T-helper 17 cell (primary cell): ENCODE measurements at regions not wholly inside any gene's neighbourhood (a gene's known extent, or its start where the extent isn't known, plus 50 kb on each side); places are given as distances from the start of the nearest gene placed in this dataset.

Experiments
- ATAC-seq: fragments of 150-1000 bp; cut with Tn5 transposase; 2 replicates; pipeline ENCODE4 v1.10.0; 2021; ENCODE audit warnings: mild to moderate bottlenecking, moderate library complexity
- DNase-seq, 3 donors: peaks; one replicate each; pipeline versions ENCODE4 v3.0.0 to v3.0.0-alpha.2; 2020 to 2021
- H3K9me3 ChIP-seq: one replicate; pipeline ENCODE4 v1.7.0; 2013; ENCODE audit warnings: low read length, mild to moderate bottlenecking; ENCODE audit not compliant: control insufficient read depth, poor library complexity, severe bottlenecking
- H3K27ac Mint-ChIP-seq: one replicate; pipeline ENCODE4 v1.8.0; 2022; ENCODE audit warnings: mild to moderate bottlenecking, moderate library complexity, mixed read lengths
- H3K27me3 Mint-ChIP-seq: one replicate; pipeline ENCODE4 v1.8.0; 2022; ENCODE audit warnings: mixed read lengths
- H3K36me3 Mint-ChIP-seq: one replicate; pipeline ENCODE4 v1.8.0; 2022; ENCODE audit warnings: low read depth, mixed read lengths
- H3K4me1 Mint-ChIP-seq: one replicate; pipeline ENCODE4 v1.8.0; 2022; ENCODE audit warnings: mild to moderate bottlenecking, mixed read lengths
- H3K4me3 Mint-ChIP-seq: one replicate; pipeline ENCODE4 v1.8.0; 2022; ENCODE audit warnings: mild to moderate bottlenecking, moderate library complexity, mixed read lengths

DNA sequence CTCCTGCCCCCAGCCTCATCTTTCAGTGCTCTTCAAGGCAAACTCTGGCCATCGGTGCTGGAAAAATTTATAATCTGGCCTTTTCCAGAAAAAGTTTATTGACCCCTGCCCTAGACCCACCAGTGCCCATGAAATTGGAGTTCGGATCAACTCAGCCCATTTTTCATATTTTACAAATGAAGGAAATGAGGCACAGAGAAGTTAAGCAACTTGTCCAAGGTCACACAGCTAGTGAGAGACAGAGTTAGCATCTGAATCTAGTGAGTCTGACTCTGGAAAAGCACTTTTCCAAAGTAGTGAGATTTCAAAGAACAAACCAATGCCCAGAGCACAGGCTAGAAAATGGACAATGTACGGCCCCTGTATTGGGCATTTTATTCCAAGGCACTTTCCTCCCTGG is 69.4 kb upstream of the TLE3 start:
- Mint-ChIP-seq H3K4me3 (no peak overlapping the region), H3K27me3 (no peaks in the 10 kb centered on the region), H3K4me1 (peaks cover 3% of the 10 kb centered on the region), H3K36me3 (no peaks in the 10 kb centered on the region), H3K27ac (no peak overlapping the region)
- ATAC-seq: no peak
- H3K9me3 ChIP-seq: no peaks in the 10 kb centered on the region
- no peak for DNase-seq

DNA sequence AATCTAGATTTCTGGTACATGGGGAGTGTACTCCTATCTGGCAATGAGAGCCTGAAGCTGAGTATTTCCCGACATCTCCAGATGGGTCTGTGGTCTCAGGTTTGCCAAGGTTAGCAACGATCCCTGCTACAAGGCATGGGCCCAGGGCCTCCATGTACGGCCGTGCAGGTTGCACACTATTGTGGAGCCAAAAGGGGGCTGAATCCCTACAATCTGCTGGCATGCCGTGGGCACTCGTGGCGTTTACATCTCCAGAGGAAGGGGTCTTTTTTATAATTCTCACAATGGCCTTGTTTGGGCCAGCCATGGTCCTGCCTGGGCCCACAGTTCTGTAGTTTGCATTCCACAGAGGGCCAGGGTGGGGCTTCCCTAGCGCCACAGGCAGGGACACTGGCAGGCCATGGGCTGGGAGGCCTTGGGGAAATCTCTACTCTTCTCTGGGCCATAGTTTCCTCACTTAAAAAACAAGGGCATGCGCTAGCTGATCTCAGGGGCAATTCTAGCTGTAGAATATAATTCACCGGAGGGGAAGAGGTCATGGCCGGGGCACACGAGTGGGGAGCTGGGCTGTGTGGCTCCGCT is 68.9 kb upstream of the TLE3 start:
- H3K36me3 Mint-ChIP-seq: no peaks in the 10 kb centered on the region
- no peak for ATAC-seq
- peaks cover 3% of the 10 kb centered on the region for H3K4me1 Mint-ChIP-seq
- DNase-seq: no peak
- no peak overlapping the region for H3K4me3 Mint-ChIP-seq
- no peaks in the 10 kb centered on the region for H3K9me3 ChIP-seq
- no peaks in the 10 kb centered on the region for H3K27me3 Mint-ChIP-seq
- H3K27ac Mint-ChIP-seq: no peak overlapping the region

DNA sequence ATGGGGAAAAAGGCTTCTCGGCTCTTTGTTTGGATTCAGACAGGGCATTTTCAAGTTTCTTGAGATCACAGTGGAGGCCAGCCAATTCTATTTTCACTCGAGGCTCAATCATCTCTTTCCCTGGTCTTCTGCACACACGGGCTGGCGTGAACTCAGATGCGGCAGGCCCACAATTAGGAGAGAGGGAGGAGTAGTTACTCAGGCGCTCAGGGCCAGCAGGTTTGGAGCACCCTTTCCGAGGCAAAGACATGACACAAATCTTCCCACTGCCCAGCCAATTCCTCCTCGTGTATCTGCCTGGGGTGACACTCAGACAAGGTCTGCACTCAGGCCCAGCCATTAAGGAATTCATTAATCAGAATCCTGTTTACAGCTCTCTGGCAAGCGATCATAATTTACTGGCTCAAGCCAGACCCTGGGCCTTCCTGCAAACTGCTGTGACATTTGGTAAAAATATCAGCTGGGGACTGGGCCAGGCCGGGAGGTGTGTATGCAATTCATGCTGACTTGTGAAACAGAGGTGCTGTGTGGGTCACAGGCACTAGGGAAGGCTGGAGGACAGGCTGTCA is 68.1 kb upstream of the TLE3 start:
- H3K9me3 ChIP-seq: no peaks in the 10 kb centered on the region
- Mint-ChIP-seq H3K4me3 (no peak overlapping the region), H3K27me3 (peaks cover 2% of the 10 kb centered on the region), H3K27ac (no peak overlapping the region), H3K4me1 (peaks cover 3% of the 10 kb centered on the region), H3K36me3 (no peaks in the 10 kb centered on the region)
- no peak for DNase-seq
- ATAC-seq: no peak

DNA sequence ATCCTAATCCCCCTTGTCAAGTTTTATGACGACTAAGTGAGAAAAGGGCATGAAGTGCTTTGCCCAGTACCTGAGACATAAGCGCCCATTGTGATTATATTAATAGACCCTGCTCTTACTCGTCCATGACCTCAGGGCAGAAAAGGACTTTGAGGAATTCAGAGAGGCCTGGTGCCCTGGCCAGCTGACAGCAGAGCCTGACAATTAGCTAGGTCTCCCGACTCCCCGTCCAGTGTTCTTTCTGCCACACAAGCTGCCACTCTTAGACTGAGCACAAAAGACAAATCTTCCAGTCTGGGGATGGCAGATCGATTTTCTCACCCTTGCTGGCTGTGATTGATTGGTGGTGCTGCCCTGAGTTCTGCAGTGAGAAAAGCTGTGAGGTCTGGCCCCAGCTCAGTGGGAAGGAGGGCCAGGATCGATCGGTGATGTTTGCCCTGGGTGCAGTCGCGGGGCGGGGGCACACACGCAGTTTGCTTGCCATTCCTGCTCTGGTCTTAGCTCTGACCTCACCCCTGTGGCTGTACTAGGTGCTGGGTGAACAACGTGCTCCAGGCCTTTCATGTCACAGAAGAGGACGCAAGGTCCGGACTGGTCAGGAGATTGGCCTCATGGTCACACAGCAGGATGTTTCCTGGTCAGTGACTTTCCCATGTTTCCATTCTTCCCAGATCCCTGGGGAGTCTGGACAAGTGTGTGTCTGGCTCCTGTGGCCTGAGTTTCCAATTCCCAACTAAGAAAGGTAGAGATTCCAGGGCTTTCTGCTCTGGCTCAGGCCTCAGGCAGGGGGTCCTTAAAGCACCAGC is 67.4 kb upstream of the TLE3 start:
- peaks cover 7% of the 10 kb centered on the region for H3K27me3 Mint-ChIP-seq
- H3K36me3 Mint-ChIP-seq: no peaks in the 10 kb centered on the region
- ATAC-seq (no peak), DNase-seq (no peak)
- no peak overlapping the region for H3K4me3 Mint-ChIP-seq
- H3K4me1 Mint-ChIP-seq: no peaks in the 10 kb centered on the region
- no peak overlapping the region for H3K27ac Mint-ChIP-seq
- no peaks in the 10 kb centered on the region for H3K9me3 ChIP-seq

DNA sequence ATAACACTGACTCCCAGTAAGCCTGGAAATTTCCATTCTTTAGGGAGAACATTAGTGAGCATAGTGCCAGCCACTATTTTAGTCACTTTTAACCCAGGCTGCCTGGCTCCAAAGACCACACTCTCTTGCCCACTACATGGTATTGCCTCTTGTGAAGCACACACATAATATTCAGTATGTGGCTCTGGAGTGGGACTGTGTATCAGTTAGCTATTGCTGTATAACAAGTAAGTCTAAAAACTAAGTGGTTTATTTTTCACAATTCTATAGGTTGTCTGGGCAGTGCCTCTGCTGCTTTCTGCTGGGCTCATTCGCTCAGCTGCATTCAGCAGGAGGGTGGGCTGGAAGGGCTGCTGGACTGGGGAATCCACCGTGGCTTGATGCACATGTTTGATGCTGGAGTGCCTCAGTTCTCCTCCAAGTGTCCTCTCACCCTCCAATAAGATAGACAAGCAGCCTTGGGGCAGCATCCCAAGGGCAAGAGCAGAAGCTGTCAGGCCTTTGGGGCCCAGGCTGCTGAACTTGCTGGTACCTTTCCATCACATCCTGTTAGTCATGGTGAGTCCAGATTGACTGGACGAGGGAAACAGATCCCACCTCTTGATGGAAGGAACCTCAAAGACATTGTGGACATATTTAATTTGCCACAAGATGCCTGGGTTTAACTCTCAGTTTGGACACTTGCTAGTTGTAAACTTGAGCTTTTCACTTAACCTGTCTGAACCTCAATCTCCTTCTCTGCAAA is 66.6 kb upstream of the TLE3 start:
- Mint-ChIP-seq H3K4me3 (no peak overlapping the region), H3K27me3 (peaks cover 15% of the 10 kb centered on the region), H3K27ac (no peak overlapping the region), H3K36me3 (no peaks in the 10 kb centered on the region), H3K4me1 (peaks cover 2% of the 10 kb centered on the region)
- DNase-seq (no peak), ATAC-seq (no peak)
- no peaks in the 10 kb centered on the region for H3K9me3 ChIP-seq

DNA sequence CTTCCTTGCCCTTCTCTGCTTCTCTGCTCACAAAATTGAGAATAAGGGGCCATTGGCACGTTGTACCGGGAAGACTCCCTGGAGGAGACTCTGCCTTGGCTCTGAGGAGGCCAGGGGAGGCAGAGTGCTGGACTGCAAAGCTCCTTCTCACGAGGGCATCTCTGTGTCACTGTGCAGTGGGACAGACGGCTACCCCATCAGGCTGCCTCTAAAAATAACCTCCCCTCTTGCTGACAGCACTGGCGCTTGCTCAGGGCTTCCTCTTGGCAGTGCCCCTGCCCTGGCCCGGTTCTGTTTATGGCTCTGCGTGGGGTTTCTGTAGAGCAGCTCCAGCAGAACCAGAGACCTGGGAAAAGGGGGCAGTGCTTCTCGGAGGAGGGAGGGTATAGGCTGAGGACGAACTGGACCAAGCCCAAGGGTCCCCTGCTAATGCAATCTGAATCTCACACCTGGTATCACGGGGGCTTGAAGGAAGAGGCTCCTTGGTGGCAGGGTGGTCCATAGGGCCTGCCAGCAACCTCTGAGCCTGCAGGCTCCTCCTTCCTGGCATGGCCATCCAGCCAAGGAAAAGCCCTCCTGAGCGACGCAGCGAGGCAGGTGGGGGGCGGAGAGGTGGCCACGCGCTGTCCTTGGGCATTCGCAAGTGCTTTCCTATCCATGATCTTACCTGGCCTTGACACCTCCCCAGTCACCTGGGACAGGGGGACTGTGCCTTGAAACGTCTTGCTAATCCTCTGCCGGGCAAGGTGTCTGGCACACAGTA is 63.3 kb upstream of the TLE3 start:
- no peaks in the 10 kb centered on the region for H3K9me3 ChIP-seq
- Mint-ChIP-seq H3K27me3 (peaks cover 30% of the 10 kb centered on the region), H3K36me3 (no peaks in the 10 kb centered on the region), H3K4me1 (peaks cover 8% of the 10 kb centered on the region), H3K27ac (no peak overlapping the region), H3K4me3 (no peak overlapping the region)
- ATAC-seq (no peak), DNase-seq (no peak)

DNA sequence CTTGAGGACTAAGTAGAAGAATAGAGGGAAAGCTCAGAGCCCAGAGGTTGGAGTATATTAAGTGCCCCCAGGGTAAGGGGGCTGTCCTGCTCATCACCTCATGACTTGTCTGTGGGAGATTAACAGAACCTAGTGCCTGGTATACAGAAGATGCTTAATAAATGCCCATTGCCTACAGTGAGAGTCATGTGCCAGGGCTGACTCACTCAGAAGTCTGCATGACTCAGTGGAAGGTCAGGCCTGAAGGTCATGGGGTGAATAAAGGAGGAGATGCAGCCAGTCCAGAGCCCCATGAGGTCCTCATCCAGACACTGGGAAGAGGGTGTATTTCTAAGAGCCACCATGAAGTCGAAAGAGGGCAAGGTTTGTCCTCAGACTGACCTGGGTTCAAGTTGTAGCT is 62.5 kb upstream of the TLE3 start:
- H3K9me3 ChIP-seq: no peaks in the 10 kb centered on the region
- ATAC-seq: no peak
- Mint-ChIP-seq H3K27me3 (peaks cover 31% of the 10 kb centered on the region), H3K4me1 (peaks cover 8% of the 10 kb centered on the region), H3K36me3 (no peaks in the 10 kb centered on the region), H3K27ac (no peak overlapping the region), H3K4me3 (no peak overlapping the region)
- DNase-seq: no peak

DNA sequence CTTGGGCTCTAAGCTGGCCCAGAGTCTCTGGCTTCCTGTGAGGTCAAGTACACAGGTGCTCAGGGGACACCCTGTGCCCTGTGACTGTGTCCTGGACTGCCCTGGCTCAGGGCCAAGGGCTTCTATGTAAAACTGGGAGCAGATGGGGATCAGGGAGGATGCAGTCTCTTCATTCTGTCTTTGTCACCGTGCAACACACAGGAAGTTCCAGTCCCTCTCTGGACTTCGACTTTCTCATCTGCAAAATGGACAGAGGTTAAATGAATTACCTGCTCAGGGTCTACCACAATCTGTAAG is 61.9 kb upstream of the TLE3 start:
- H3K9me3 ChIP-seq: no peaks in the 10 kb centered on the region
- no peak overlapping the region for H3K27ac Mint-ChIP-seq
- no peak overlapping the region for H3K4me3 Mint-ChIP-seq
- no peak for DNase-seq
- H3K4me1 Mint-ChIP-seq: peaks cover 11% of the 10 kb centered on the region
- H3K27me3 Mint-ChIP-seq: peaks cover 37% of the 10 kb centered on the region
- no peak for ATAC-seq
- no peaks in the 10 kb centered on the region for H3K36me3 Mint-ChIP-seq

DNA sequence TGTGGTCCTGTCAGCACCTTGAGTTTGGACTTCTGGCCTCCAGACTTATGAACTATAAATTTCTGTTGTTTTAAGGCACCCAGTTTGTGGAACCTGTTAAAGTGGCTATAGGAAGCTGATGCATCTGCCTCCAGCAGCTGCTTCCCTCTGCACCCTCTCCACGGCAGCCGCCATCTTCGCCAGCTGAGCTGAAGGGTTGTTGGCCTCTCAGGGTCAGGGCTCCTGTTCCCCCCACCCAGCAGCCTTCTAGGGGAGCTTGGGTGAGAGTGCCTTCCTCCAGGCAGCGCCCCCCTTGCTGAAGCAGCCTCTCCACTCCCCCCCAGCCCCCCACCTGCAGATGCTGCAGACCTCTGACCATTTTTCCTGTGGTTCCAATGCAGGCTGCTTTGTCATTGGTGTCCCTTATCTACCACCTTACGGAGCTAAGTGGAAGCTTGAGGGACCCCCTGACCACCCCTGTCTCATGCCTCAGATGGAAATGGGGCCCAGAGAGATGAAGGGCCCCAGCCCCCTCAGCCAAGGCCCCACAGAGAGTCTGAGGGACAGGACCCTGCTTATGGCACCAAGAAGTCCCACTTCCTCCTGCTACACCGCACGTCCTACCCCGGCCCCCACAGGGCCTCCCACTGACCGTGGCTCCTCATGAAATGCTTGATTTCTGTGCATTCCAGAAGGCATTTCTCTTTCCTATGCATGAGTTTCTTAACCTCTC is 61.4 kb upstream of the TLE3 start:
- no peak overlapping the region for H3K4me3 Mint-ChIP-seq
- ATAC-seq: no peak
- no peak overlapping the region for H3K27ac Mint-ChIP-seq
- H3K27me3 Mint-ChIP-seq: peaks cover 40% of the 10 kb centered on the region
- no peak for DNase-seq
- H3K4me1 Mint-ChIP-seq: peaks cover 11% of the 10 kb centered on the region
- no peaks in the 10 kb centered on the region for H3K9me3 ChIP-seq
- no peaks in the 10 kb centered on the region for H3K36me3 Mint-ChIP-seq

DNA sequence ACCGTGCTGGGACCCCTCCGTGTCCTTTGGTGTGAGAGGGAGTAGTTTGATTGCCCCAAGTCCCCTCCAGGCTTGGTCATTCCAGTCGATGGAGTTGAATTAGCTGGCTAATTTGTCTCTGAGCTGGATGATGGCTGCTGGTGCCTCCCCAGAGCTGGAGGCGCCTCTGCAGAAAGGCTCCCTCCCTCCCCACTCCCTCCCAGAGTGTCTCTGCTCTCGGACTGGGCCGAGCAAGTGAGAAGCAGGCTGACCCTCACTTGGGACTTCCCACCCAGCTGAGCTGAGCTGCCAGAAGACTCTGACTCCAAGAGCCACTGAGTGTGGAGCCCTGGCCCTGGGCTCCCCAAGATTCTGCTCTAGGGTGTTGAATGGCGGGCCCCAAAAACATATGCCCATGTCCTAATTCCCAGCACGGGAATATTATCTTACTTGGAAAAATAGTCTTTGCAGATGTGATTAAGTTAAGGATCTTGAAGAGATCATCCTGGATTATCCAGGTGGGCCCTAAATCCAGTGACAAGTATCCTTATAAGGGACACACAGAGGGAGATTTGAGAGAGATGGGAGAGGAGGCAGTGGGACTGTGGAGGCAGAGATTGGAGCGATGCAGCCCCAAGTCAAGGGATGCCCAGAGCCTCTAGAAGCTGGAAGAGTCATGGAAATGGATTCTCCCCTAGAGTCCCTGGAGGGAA is 60.7 kb upstream of the TLE3 start:
- H3K9me3 ChIP-seq: no peaks in the 10 kb centered on the region
- Mint-ChIP-seq H3K4me1 (peaks cover 11% of the 10 kb centered on the region), H3K4me3 (no peak overlapping the region), H3K36me3 (no peaks in the 10 kb centered on the region), H3K27me3 (peaks cover 40% of the 10 kb centered on the region), H3K27ac (no peak overlapping the region)
- ATAC-seq: no peak
- no peak for DNase-seq

DNA sequence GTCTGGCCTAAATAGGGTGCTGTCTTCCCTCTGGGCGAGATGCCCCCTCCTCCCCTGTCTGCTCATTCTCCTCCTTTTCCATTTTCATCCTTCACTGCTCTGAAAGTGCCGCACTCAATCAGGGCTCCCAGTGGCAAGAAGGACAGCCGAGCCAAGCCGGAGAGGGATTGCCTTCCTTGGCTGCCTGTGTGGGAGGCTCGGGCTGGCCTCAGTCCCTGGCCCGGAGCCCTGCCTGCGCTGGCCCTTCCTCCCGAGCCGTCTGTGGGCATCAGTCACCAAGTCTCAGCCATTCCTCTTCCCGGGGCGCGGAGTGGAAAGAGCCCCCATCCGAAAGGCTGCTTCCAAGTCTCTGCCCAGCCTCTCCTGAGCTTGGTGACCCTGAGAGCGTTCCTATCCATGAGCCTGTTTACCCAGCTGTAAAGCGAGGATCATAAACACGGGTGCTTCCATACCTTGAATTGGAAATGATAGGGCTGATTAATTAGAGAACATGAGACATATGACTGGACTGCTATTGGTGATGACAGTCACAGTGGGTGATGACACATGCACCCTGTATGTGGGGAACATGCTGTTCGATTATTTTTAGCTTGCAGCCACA is 59.1 kb upstream of the TLE3 start:
- peaks cover 11% of the 10 kb centered on the region for H3K4me1 Mint-ChIP-seq
- ATAC-seq: no peak
- peaks cover 41% of the 10 kb centered on the region for H3K27me3 Mint-ChIP-seq
- H3K27ac Mint-ChIP-seq: no peak overlapping the region
- no peak overlapping the region for H3K4me3 Mint-ChIP-seq
- no peaks in the 10 kb centered on the region for H3K36me3 Mint-ChIP-seq
- H3K9me3 ChIP-seq: no peaks in the 10 kb centered on the region
- no peak for DNase-seq
